T47D (cell line): ENCODE measurements at regions not wholly inside any gene's neighbourhood (a gene's known extent, or its start where the extent isn't known, plus 50 kb on each side); places are given as distances from the start of the nearest gene placed in this dataset.

Experiments
- DNase-seq, 2 experiments: peaks; one replicate each; pipeline versions ENCODE4 v3.0.0 to v3.0.0-alpha.2; 2011 to 2012; ENCODE audit warnings: low read depth in 1 of 2, low spot score in 1 of 2
- JUND ChIP-seq: IDR thresholded peaks from 2 replicates; pipeline ENCODE4 v1.6.1; 2012; ENCODE audit warnings: low read depth
- in situ Hi-C: cut with HindIII; loops from 2 replicates; pipeline ENCODE4 v1.10.0; 2016; ENCODE audit warnings: low sequenced_read_pairs, low pct_unique_long_range_greater_than_20kb

DNA sequence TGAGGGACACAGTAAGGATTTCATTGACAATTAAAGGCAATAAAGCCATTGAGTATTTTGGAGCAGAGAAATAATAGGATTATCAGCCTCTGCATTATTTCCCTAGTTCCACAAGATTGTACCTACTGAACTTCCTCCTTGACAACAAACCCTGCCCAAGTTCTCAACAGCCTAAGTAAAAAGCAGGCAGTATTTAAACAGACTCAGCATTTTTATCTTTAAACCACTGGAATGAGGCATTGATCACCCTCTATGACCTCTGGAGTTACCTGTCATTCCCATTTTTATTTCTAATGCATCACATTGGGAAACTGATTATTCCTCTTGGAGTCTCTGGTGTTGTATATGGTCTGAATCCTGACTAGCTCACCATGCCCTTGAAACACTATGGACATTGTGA is 570.6 kb upstream of the STXBP6 start:
- no peak for DNase-seq
- in situ Hi-C loops, result no loop called here
- TF ChIP-seq JUND, result no peak

GRCh38 chr14:25615174-25615573 is 565.2 kb upstream of the STXBP6 start:
- TF ChIP-seq JUND, result no peak
- in situ Hi-C loops, result no loop called here
- no peak for DNase-seq

GRCh38 chr14:25607192-25607591 is 557.2 kb upstream of the STXBP6 start:
- DNase-seq, result no peak
- in situ Hi-C loops, result no loop called here
- TF ChIP-seq JUND, result no peak

- no peak for DNase-seq
- no peak for TF ChIP-seq JUND
- in situ Hi-C loops, result no loop called here
Measured at GRCh38 chr14:25602106-25602505, 552.2 kb upstream of the STXBP6 start.

- no peak for DNase-seq
- in situ Hi-C loops, result no loop called here
- TF ChIP-seq JUND, result no peak
Measured at GRCh38 chr14:25588751-25589150, 538.8 kb upstream of the STXBP6 start.

DNA sequence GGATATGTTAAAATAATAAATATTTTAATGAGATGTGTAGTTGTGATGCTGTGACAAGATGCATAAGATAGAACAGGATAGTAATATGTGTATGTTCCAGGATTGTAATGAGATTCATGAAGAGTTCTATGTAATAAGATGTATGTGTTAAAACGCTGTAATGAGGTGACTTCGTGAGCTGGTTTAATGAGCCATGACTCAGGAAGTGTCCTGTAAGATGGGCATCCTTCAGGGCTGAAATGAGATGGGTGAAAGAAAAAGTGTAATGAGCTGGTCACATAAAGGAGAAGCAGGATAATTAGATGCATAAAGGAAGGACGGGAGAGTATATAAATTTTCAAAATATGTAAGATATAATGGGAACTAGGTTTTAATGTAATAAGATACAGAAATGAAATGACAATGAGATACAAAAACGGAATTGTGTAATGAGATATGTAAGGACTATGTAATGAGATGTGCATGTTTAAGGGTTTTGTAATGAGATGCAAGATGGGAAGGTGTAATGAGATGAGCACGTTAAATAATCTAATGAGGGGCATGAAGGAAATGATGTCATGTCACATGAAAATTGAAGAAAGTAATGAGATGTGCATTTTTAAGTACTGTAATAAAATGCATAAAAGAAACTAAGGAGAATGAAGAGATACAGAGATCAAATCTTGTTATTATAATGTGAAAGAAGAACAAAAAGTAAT is 524.8 kb upstream of the STXBP6 start:
- TF ChIP-seq JUND, result no peak
- in situ Hi-C loops, result no loop called here

DNA sequence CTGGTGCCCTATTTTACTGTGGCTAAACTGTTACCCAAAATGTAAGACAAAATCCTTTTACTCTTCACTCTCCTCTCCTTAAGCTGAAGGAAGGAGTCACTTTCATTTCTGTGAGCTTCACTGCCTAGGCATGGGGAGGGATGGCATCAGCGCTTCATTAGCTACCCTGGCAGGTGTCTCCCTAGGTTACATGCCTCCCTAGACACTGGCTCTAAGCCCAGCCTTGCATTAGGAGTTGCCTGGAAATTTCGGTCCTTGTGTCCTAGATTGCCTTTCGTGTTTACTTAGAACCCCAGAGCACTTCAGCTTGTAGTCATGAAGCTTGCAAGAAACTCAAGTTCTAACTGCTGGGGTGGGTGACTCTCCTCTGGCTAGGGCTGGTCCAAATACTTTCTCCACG is 520.5 kb upstream of the STXBP6 start:
- DNase-seq, result no peak
- in situ Hi-C loops, result no loop called here
- no peak for TF ChIP-seq JUND

More for the DNA sequence above, 524.8 kb upstream of the STXBP6 start:
- no peak for DNase-seq

- TF ChIP-seq JUND, result no peak
- in situ Hi-C loops, result no loop called here
- no peak for DNase-seq
Measured at GRCh38 chr14:25557466-25557865, 507.5 kb upstream of the STXBP6 start.

GRCh38 chr14:25552826-25553225 is 502.9 kb upstream of the STXBP6 start:
- TF ChIP-seq JUND, result no peak
- in situ Hi-C loops, result no loop called here
- no peak for DNase-seq

GRCh38 chr14:25551674-25552073 is 501.7 kb upstream of the STXBP6 start:
- DNase-seq, result no peak
- TF ChIP-seq JUND, result no peak
- in situ Hi-C loops, result no loop called here

- no peak for TF ChIP-seq JUND
- no peak for DNase-seq
- in situ Hi-C loops, result no loop called here
Measured at GRCh38 chr14:25546826-25547225, 496.9 kb upstream of the STXBP6 start.

GRCh38 chr14:25537846-25538455 is 488.0 kb upstream of the STXBP6 start:
- in situ Hi-C loops, result no loop called here
- DNase-seq, result peak; percentile 48 to 82
- no peak for TF ChIP-seq JUND

DNA sequence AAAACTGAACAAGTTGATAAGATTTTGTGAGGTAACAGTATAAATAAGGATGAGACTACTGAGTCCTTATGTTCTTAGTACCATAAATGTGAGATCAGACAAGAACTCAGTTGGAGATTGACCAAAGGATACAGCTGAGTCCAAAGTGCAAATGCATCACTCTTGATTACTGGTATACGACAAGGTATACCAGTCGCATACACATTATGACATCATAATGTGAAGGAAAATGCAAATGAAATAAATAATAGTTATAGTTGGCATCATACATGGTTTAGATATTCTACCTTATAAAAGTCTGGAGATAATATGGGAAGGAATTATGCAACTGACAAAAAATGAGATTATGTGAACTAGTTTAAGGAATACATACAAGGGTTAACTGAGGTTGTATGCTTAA is 476.3 kb upstream of the STXBP6 start:
- TF ChIP-seq JUND, result no peak
- in situ Hi-C loops, result no loop called here
- DNase-seq, result no peak

DNA sequence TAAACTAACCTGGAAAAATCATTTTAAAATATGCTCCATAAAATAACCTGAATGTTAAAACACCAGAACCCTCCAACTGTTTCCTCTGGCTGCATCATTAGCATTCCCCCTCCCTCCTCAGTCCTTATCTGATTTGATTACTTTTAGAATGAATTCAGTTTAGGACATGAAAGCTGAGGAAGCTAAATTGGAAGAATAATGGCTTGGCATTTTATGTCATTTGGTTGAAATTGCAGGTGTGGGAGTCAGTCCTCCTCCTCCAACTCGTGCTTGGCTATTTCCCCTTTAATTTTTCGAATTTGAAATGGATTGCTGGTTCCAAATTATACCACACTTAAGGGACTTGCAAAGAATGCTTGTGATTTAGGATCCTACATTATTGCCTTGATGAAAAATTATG is 473.0 kb upstream of the STXBP6 start:
- DNase-seq, result no peak
- in situ Hi-C loops, result no loop called here
- no peak for TF ChIP-seq JUND
